Esophagus squamous epithelium (tissue), 5 donors: ENCODE measurements at regions not wholly inside any gene's neighbourhood (a gene's known extent, or its start where the extent isn't known, plus 50 kb on each side); places are given as distances from the start of the nearest gene placed in this dataset.
"Not testable (repeated sequence)": the region's sequence is repeated elsewhere in the genome, so short reads cannot be mapped to it uniquely, and the experiment has no call there.

Source experiments
- DNase-seq: peaks from one replicate; lab custom pipeline; 2025; lab: John Stamatoyannopoulos, UW
- H3K27ac ChIP-seq, 4 donors: fragments of 200-600 bp; sonication (generic); one replicate each; pipeline ENCODE4 v1.5.1; 2016 to 2019; ENCODE audit warnings: mild to moderate bottlenecking in 1 of 4
- H3K27me3 ChIP-seq, 4 donors: fragments of 200-600 bp; sonication (generic); 1 replicate in 3 of 4; 2 replicates in 1 of 4; pipeline versions ENCODE4 v1.5.1 to v1.6.0; 2017 to 2021; ENCODE audit warnings: antibody characterized with exemption in 1 of 4
- H3K36me3 ChIP-seq, 3 donors: fragments of 200-600 bp; sonication (generic); one replicate each; pipeline ENCODE4 v1.5.1; 2016 to 2019
- H3K4me1 ChIP-seq, 3 donors: fragments of 200-600 bp; sonication (generic); one replicate each; pipeline ENCODE4 v1.5.1; 2017 to 2019
- H3K4me3 ChIP-seq, 4 donors: fragments of 200-600 bp; sonication (generic); 1 replicate in 3 of 4; 2 replicates in 1 of 4; pipeline ENCODE4 v1.5.1; 2016 to 2019; ENCODE audit warnings: mild to moderate bottlenecking in 2 of 4, moderate library complexity in 1 of 4
- H3K9me3 ChIP-seq, 3 donors: fragments of 200-600 bp; sonication (generic); one replicate each; pipeline ENCODE4 v1.5.1; 2016 to 2019
- WGBS, 2 donors: methylation state at CpG; one replicate each; pipeline ENCODE4 v1.1.5; 2018; 5-methylcytosine and 5-hydroxymethylcytosine counted together
- intact Hi-C: fragments of 100-400 bp; cut with DNase I; formaldehyde crosslinking; loops from one replicate; pipeline ENCODE4 v1.15.0; 2022
- donor health status: DM: yes; HTN: yes; CAD: no.

- intact Hi-C loops, H3K4me1 ChIP-seq, H3K36me3 ChIP-seq, DNase-seq, H3K27ac ChIP-seq, H3K27me3 ChIP-seq, H3K9me3 ChIP-seq, H3K4me3 ChIP-seq: not testable (repeated sequence)
These were observed 87.7 kb downstream of the FOXD4L6 start for GRCh38 chr9:41040705-41041342.

- H3K27me3 ChIP-seq, H3K36me3 ChIP-seq, H3K4me1 ChIP-seq, H3K9me3 ChIP-seq, intact Hi-C loops, DNase-seq, H3K27ac ChIP-seq, H3K4me3 ChIP-seq: not testable (repeated sequence)
- WGBS, 2 donors: 76 to 78% methylated on average over 1 of the region's 1 CpG
These were observed 93.2 kb downstream of the FOXD4L6 start for GRCh38 chr9:41035276-41035675.

- H3K36me3 ChIP-seq, H3K27me3 ChIP-seq, H3K27ac ChIP-seq, H3K9me3 ChIP-seq, intact Hi-C loops, DNase-seq, H3K4me1 ChIP-seq, H3K4me3 ChIP-seq: not testable (repeated sequence)
- 57 to 75% methylated on average over 1 of the region's 1 CpG for WGBS, 2 donors
These were observed 93.7 kb downstream of the FOXD4L6 start for GRCh38 chr9:41034699-41035197.

- H3K36me3 ChIP-seq, H3K4me1 ChIP-seq, H3K27me3 ChIP-seq, H3K9me3 ChIP-seq, DNase-seq, H3K27ac ChIP-seq, intact Hi-C loops, H3K4me3 ChIP-seq: not testable (repeated sequence)
- WGBS, 2 donors: 80 to 81% methylated on average over 4 of the region's 4 CpGs
These were observed 94.6 kb downstream of the FOXD4L6 start for GRCh38 chr9:41033877-41034276.

GRCh38 chr9:41033360-41033759 lies 95.1 kb downstream of the FOXD4L6 start:
- H3K9me3 ChIP-seq, H3K27me3 ChIP-seq, H3K36me3 ChIP-seq, H3K4me3 ChIP-seq, DNase-seq, H3K27ac ChIP-seq, H3K4me1 ChIP-seq, intact Hi-C loops: not testable (repeated sequence)
- 74 to 81% methylated on average over 3 of the region's 3 CpGs for WGBS, 2 donors

- DNase-seq, H3K27ac ChIP-seq, H3K4me3 ChIP-seq, H3K36me3 ChIP-seq, intact Hi-C loops, H3K27me3 ChIP-seq, H3K4me1 ChIP-seq, H3K9me3 ChIP-seq: not testable (repeated sequence)
- 87 to 88% methylated on average over 6 of the region's 6 CpGs for WGBS, 2 donors
These were observed 101.4 kb downstream of the FOXD4L6 start for GRCh38 chr9:41026912-41027676.

GRCh38 chr9:41022365-41022764 lies 106.1 kb downstream of the FOXD4L6 start:
- H3K27me3 ChIP-seq, H3K9me3 ChIP-seq, H3K4me1 ChIP-seq, H3K27ac ChIP-seq, intact Hi-C loops, H3K4me3 ChIP-seq, DNase-seq: not testable (repeated sequence)
- 93 to 97% methylated on average over 3 of the region's 4 CpGs for WGBS, 2 donors
- peaks cover 0 to 14% (median 0%) of the 10 kb centered on the region in 3 donors for H3K36me3 ChIP-seq

GRCh38 chr9:41019858-41020562 lies 108.5 kb downstream of the FOXD4L6 start:
- intact Hi-C loops: not testable (repeated sequence)
- 94 to 100% methylated on average over 1 of the region's 1 CpG for whole genome bisulfite sequencing, 2 donors

GRCh38 chr9:41018948-41019347 lies 109.5 kb downstream of the FOXD4L6 start:
- H3K4me1 ChIP-seq, H3K27ac ChIP-seq, H3K27me3 ChIP-seq, H3K4me3 ChIP-seq, DNase-seq, H3K9me3 ChIP-seq, intact Hi-C loops: not testable (repeated sequence)
- WGBS, 2 donors: 73 to 78% methylated on average over 3 of the region's 3 CpGs
- peaks cover 0 to 34% (median 0%) of the 10 kb centered on the region in 3 donors for H3K36me3 ChIP-seq

More at GRCh38 chr9:41019858-41020562, 108.5 kb downstream of the FOXD4L6 start:
- H3K4me1 ChIP-seq, H3K4me3 ChIP-seq, H3K27me3 ChIP-seq, H3K9me3 ChIP-seq, DNase-seq, H3K27ac ChIP-seq: not testable (repeated sequence)
- peaks cover 0 to 26% (median 0%) of the 10 kb centered on the region in 3 donors for H3K36me3 ChIP-seq

GRCh38 chr9:41016699-41017098 lies 111.8 kb downstream of the FOXD4L6 start:
- H3K36me3 ChIP-seq: peaks cover 0 to 54% (median 0%) of the 10 kb centered on the region in 3 donors
- H3K27me3 ChIP-seq, H3K4me3 ChIP-seq, H3K27ac ChIP-seq, intact Hi-C loops, H3K4me1 ChIP-seq, DNase-seq, H3K9me3 ChIP-seq: not testable (repeated sequence)
- WGBS, 2 donors: 71 to 83% methylated on average over 1 of the region's 2 CpGs

- WGBS, 2 donors: 72% methylated on average over 8 of the region's 8 CpGs
- H3K9me3 ChIP-seq, H3K4me3 ChIP-seq, H3K27me3 ChIP-seq, DNase-seq, intact Hi-C loops, H3K27ac ChIP-seq: not testable (repeated sequence)
- Histone ChIP-seq H3K4me1 (peaks cover 0 to 16% (median 2%) of the 10 kb centered on the region in 3 donors), H3K36me3 (peaks cover 0 to 47% (median 0%) of the 10 kb centered on the region in 3 donors)
These were observed 128.4 kb downstream of the FOXD4L6 start for GRCh38 chr9:40999952-41000700.

GRCh38 chr9:40995490-40995889 lies 133.0 kb downstream of the FOXD4L6 start:
- H3K9me3 ChIP-seq, H3K27ac ChIP-seq, H3K27me3 ChIP-seq, H3K4me3 ChIP-seq, DNase-seq, intact Hi-C loops: not testable (repeated sequence)
- Histone ChIP-seq H3K36me3 (peaks cover 0 to 39% (median 0%) of the 10 kb centered on the region in 3 donors), H3K4me1 (peaks cover 5 to 54% (median 21%) of the 10 kb centered on the region in 3 donors)
- WGBS, 2 donors: 79 to 85% methylated on average over 4 of the region's 4 CpGs
